ENCODE measurements at regions not wholly inside any gene's neighbourhood (a gene's known extent, or its start where the extent isn't known, plus 50 kb on each side); places are given as distances from the start of the nearest gene placed in this dataset.

- H3K4me3 Mint-ChIP-seq, result no peak overlapping the region
- no peaks in the 10 kb centered on the region for H3K36me3 Mint-ChIP-seq (ENCODE audit: low read depth)
- TF ChIP-seq CTCF (IDR thresholded peaks at IDR 0.05), result no peak
- H3K27ac Mint-ChIP-seq, result peak overlapping the region; percentile 30
- H3K9me3 Mint-ChIP-seq, result no peaks in the 10 kb centered on the region
- POLR2A ChIA-PET, result interaction anchor here (1.1 to 2.1 kb wide), 3 partner anchors 128 to 288 kb away, joined by 4 to 6 read pairs (median 5); no protein-coding TSS in a partner anchor
- no peak for DNase-seq
- no peak for ATAC-seq (ENCODE audit: low read depth)
- intact Hi-C loops (cut with micrococcal nuclease), result loop anchor here (2.0 kb wide), 1 partner anchor 14 kb away; no protein-coding TSS in a partner anchor
- H3K4me1 Mint-ChIP-seq, result peaks cover 15% of the 10 kb centered on the region
- no peaks in the 10 kb centered on the region for H3K27me3 Mint-ChIP-seq
- CTCF ChIA-PET, result interaction anchor here (1.9 to 2.1 kb wide), 2 partner anchors 9 to 287 kb away, joined by 7 to 12 read pairs; no protein-coding TSS in a partner anchor
Observed at GRCh38 chr12:3989218-3989550, 116.0 kb upstream of the PARP11 start.

- ChIA-PET POLR2A (interaction anchor here (0.7 to 2.1 kb wide), 5 partner anchors 12 to 288 kb away, joined by 3 to 6 read pairs (median 4); partner anchors contain the start of gene CCND2), CTCF (interaction anchor here (0.7 to 2.1 kb wide), 4 partner anchors 9 to 288 kb away, joined by 3 to 11 read pairs (median 6); no protein-coding TSS in a partner anchor)
- DNase-seq (no peak), ATAC-seq (ENCODE audit: low read depth) (peak; percentile 77)
- intact Hi-C loops (cut with micrococcal nuclease), result loop anchor here (2.0 kb wide), 1 partner anchor 14 kb away; no protein-coding TSS in a partner anchor
- H3K9me3 Mint-ChIP-seq, result no peaks in the 10 kb centered on the region
- H3K27ac Mint-ChIP-seq, result peak overlapping the region; percentile 54
- H3K4me1 Mint-ChIP-seq, result peaks cover 15% of the 10 kb centered on the region
- H3K36me3 Mint-ChIP-seq (ENCODE audit: low read depth), result no peaks in the 10 kb centered on the region
- TF ChIP-seq CTCF (IDR thresholded peaks at IDR 0.05), result no peak
- H3K4me3 Mint-ChIP-seq, result no peak overlapping the region
- no peaks in the 10 kb centered on the region for H3K27me3 Mint-ChIP-seq
Observed at GRCh38 chr12:3988519-3989217, 115.5 kb upstream of the PARP11 start.

GRCh38 chr12:3987571-3987970 is 114.4 kb upstream of the PARP11 start:
- Mint-ChIP-seq H3K9me3 (no peaks in the 10 kb centered on the region), H3K27me3 (no peaks in the 10 kb centered on the region), H3K36me3 (ENCODE audit: low read depth) (no peaks in the 10 kb centered on the region), H3K4me1 (peaks cover 15% of the 10 kb centered on the region), H3K27ac (no peak overlapping the region), H3K4me3 (no peak overlapping the region)
- no peak for TF ChIP-seq CTCF (IDR thresholded peaks at IDR 0.05)
- ChIA-PET CTCF (interaction anchor here (0.5 to 2.1 kb wide), 2 partner anchors 10 to 63 kb away, joined by 5 to 7 read pairs; no protein-coding TSS in a partner anchor), POLR2A (interaction anchor here (0.7 to 2.1 kb wide), 3 partner anchors 132 to 286 kb away, joined by 3 to 6 read pairs (median 6); partner anchors contain the start of gene CCND2)
- ATAC-seq (ENCODE audit: low read depth), result no peak
- DNase-seq, result no peak
- intact Hi-C loops (cut with micrococcal nuclease), result no loop called here

- Mint-ChIP-seq H3K4me1 (no peaks in the 10 kb centered on the region), H3K27ac (no peak overlapping the region), H3K27me3 (no peaks in the 10 kb centered on the region), H3K36me3 (ENCODE audit: low read depth) (no peaks in the 10 kb centered on the region), H3K9me3 (no peaks in the 10 kb centered on the region), H3K4me3 (no peak overlapping the region)
- no peak for TF ChIP-seq CTCF (IDR thresholded peaks at IDR 0.05)
- DNase-seq, result no peak
- ChIA-PET POLR2A (no interaction called here), CTCF (no interaction called here)
- intact Hi-C loops (cut with micrococcal nuclease), result no loop called here
- no peak for ATAC-seq (ENCODE audit: low read depth)
Observed at GRCh38 chr12:3980504-3981272, 107.5 kb upstream of the PARP11 start.

GRCh38 chr12:3977621-3978020 is 104.4 kb upstream of the PARP11 start:
- Mint-ChIP-seq H3K9me3 (peaks cover under 1% of the 10 kb centered on the region), H3K27me3 (no peaks in the 10 kb centered on the region), H3K36me3 (ENCODE audit: low read depth) (no peaks in the 10 kb centered on the region), H3K27ac (no peak overlapping the region), H3K4me1 (peaks cover 26% of the 10 kb centered on the region), H3K4me3 (no peak overlapping the region)
- DNase-seq (no peak), ATAC-seq (ENCODE audit: low read depth) (no peak)
- intact Hi-C loops (cut with micrococcal nuclease), result no loop called here
- ChIA-PET POLR2A (no interaction called here), CTCF (interaction anchor here (2.1 kb wide), 1 partner anchor 92 kb away, joined by 6 read pairs; no protein-coding TSS in a partner anchor)
- TF ChIP-seq CTCF (IDR thresholded peaks at IDR 0.05), result no peak

All from activated B cell treated with CpG ODN at 0.5 μM for 24 hours (primary cell).